Ovary (tissue), 3 donors: ENCODE measurements at regions not wholly inside any gene's neighbourhood (a gene's known extent, or its start where the extent isn't known, plus 50 kb on each side); places are given as distances from the start of the nearest gene placed in this dataset.

Experiments used
- CTCF ChIP-seq, 3 donors: fragments of 450-650 bp in 2 of 3; fragments of 200-600 bp in 1 of 3; IDR thresholded peaks; one replicate each; pipeline versions ENCODE4 v1.5.1 to v1.8.0; 2016 to 2022; ENCODE audit warnings: antibody characterized with exemption in 3 of 3, mild to moderate bottlenecking in 1 of 3
- EP300 ChIP-seq: sonication (generic); formaldehyde crosslinking; IDR thresholded peaks from one replicate; pipeline ENCODE4 v1.6.1; 2017; ENCODE audit warnings: antibody characterized with exemption
- POLR2A ChIP-seq: fragments of 450-650 bp; IDR thresholded peaks from one replicate; pipeline ENCODE4 v1.6.1; 2017; ENCODE audit warnings: antibody characterized with exemption, mild to moderate bottlenecking, moderate library complexity
- donor health status: DM: no; HTN: no; CAD: no.

- TF ChIP-seq POLR2A (no peak), CTCF (IDR thresholded peaks at IDR 0.05) (no peak), EP300 (no peak)
Observed at GRCh38 chr9:89710697-89711096, 105.9 kb downstream of the GADD45G start.
